NOMO-1 treated with DMSO at 0.1 percent for 48 hours (cell line): ENCODE measurements at regions not wholly inside any gene's neighbourhood (a gene's known extent, or its start where the extent isn't known, plus 50 kb on each side); places are given as distances from the start of the nearest gene placed in this dataset.

Source experiments
- DNase-seq: peaks from one replicate; lab custom pipeline; 2025; ENCODE audit not compliant: unreplicated experiment; lab: John Stamatoyannopoulos, UW

GRCh38 chr6:22455378-22455777, 114.0 kb upstream of the HDGFL1 start:
- DNase-seq, result no peak

GRCh38 chr6:22457996-22458395, 111.4 kb upstream of the HDGFL1 start:
- no peak for DNase-seq

GRCh38 chr6:22466665-22467245, 102.6 kb upstream of the HDGFL1 start:
- no peak for DNase-seq

GRCh38 chr6:22467645-22468044, 101.7 kb upstream of the HDGFL1 start:
- no peak for DNase-seq

- no peak for DNase-seq
These were observed 101.0 kb upstream of the HDGFL1 start for GRCh38 chr6:22468256-22468965.

GRCh38 chr6:22470454-22471131, 98.8 kb upstream of the HDGFL1 start:
- no peak for DNase-seq

- DNase-seq, result no peak
These were observed 98.2 kb upstream of the HDGFL1 start for GRCh38 chr6:22471132-22471690.

- DNase-seq, result no peak
These were observed 97.6 kb upstream of the HDGFL1 start for GRCh38 chr6:22471746-22472145.

GRCh38 chr6:22473991-22474682, 95.2 kb upstream of the HDGFL1 start:
- DNase-seq, result no peak

GRCh38 chr6:22476811-22477390, 92.5 kb upstream of the HDGFL1 start:
- DNase-seq, result no peak

- DNase-seq, result no peak
These were observed 72.1 kb upstream of the HDGFL1 start for GRCh38 chr6:22497276-22497675.

GRCh38 chr6:22499815-22500214, 69.6 kb upstream of the HDGFL1 start:
- no peak for DNase-seq

GRCh38 chr6:22506496-22506895, 62.9 kb upstream of the HDGFL1 start:
- DNase-seq, result no peak

GRCh38 chr6:22512686-22513427, 56.5 kb upstream of the HDGFL1 start:
- DNase-seq, result no peak

- DNase-seq, result no peak
These were observed 55.7 kb upstream of the HDGFL1 start for GRCh38 chr6:22513667-22514066.

- DNase-seq, result no peak
These were observed 50.1 kb upstream of the HDGFL1 start for GRCh38 chr6:22519237-22519636.
